ENCODE measurements at regions not wholly inside any gene's neighbourhood (a gene's known extent, or its start where the extent isn't known, plus 50 kb on each side); places are given as distances from the start of the nearest gene placed in this dataset.

GRCh38 chr20:4087923-4088322 lies 60.7 kb upstream of the SMOX start:
- ChIA-PET CTCF (interaction anchor here (1.3 kb wide), 1 partner anchor 62 kb away, joined by 4 read pairs; no protein-coding TSS in a partner anchor), POLR2A (no interaction called here)
- no peak overlapping the region for H3K4me3 ChIP-seq (ENCODE audit: low read depth, low read length)
- TF ChIP-seq, protein P1, sequence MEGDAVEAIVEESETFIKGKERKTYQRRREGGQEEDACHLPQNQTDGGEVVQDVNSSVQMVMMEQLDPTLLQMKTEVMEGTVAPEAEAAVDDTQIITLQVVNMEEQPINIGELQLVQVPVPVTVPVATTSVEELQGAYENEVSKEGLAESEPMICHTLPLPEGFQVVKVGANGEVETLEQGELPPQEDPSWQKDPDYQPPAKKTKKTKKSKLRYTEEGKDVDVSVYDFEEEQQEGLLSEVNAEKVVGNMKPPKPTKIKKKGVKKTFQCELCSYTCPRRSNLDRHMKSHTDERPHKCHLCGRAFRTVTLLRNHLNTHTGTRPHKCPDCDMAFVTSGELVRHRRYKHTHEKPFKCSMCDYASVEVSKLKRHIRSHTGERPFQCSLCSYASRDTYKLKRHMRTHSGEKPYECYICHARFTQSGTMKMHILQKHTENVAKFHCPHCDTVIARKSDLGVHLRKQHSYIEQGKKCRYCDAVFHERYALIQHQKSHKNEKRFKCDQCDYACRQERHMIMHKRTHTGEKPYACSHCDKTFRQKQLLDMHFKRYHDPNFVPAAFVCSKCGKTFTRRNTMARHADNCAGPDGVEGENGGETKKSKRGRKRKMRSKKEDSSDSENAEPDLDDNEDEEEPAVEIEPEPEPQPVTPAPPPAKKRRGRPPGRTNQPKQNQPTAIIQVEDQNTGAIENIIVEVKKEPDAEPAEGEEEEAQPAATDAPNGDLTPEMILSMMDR (IDR thresholded peaks at IDR 0.05; ENCODE audit: insufficient read depth, low read length, missing control alignments) = no peak
- DNase-seq (ENCODE audit: low read depth, low spot score) = no peak

DNA sequence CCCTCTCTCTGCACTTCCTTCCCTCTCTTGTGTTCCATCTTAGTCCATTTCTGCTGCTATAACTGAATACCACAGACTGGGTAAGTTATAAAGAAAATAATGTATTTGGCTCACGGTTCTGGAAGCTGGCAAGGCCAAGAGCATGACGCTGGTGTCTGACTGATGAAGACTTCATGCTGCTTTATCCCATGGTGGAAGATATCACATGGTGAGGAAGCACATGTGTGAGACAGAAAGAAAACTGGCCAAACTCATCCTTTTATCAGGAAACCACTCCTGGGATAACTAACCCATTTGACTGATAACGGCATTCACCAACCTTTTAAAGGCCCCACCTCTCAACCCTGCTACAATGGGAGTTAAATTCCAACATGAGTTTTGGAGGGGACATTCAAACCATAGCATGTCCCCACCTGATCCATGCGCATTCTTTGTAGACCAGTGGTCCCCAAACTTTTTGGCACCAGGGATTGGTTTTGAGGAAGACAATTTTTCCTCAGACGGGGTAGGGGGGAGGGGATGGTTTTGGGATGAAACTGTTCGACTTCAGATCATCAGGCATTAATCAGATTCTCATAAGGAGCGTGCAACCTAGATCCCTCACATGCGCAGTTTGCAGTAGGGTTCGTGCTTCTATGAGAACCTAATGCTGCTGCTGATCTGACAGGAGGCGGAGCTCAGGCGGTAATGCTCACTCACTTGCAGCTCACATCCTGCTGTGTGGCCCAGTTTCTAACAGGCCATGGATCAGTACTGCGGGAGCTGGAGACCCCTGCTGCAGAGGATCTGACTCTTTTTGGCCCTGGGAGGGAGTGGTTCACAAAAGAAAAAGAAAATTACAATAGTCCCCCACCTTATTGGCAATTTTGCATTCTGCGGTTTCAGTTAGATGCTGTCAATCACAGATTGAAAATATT lies 61.6 kb upstream of the SMOX start:
- TF ChIP-seq, protein P1 (IDR thresholded peaks at IDR 0.05; ENCODE audit: insufficient read depth, low read length, missing control alignments) = no peak
- no peak for DNase-seq (ENCODE audit: low read depth, low spot score)
- ChIA-PET CTCF (interaction anchor here (1.3 to 5.4 kb wide), 4 partner anchors 15 to 77 kb away, joined by 4 to 99 read pairs (median 38); partner anchors contain the start of gene RNF24), POLR2A (no interaction called here)
- H3K4me3 ChIP-seq (ENCODE audit: low read depth, low read length) = no peak overlapping the region

DNA sequence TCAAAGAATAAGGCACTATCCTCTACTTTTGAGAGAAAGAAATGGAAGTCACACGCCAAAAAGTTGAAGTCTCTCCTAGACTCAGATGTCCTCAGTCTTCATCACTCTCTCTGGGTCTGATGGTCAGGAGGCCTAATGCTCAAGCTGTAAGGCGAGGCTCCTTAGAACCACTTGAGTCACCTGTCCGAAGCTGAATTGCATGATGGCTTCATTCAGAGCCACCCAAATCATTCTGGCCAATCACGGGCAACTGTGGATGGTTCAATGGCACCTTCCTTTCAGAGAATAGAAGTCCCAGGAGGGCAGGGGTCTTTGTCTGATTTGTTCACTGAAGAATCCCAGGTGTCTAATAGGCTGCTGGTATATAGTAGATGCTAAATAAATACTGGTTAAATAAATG lies 63.9 kb upstream of the SMOX start:
- POLR2A ChIA-PET = interaction anchor here (0.9 kb wide), 1 partner anchor 17 kb away, joined by 3 read pairs; no protein-coding TSS in a partner anchor
- CTCF ChIA-PET = interaction anchor here (0.6 to 5.4 kb wide), 44 partner anchors 8 to 408 kb away, joined by 3 to 99 read pairs (median 5); partner anchors contain the start of genes AP5S1 and RNF24
- TF ChIP-seq, protein P1 (IDR thresholded peaks at IDR 0.05; ENCODE audit: insufficient read depth, low read length, missing control alignments) = no peak
- DNase-seq (ENCODE audit: low read depth, low spot score) = no peak
- H3K4me3 ChIP-seq (ENCODE audit: low read depth, low read length) = no peak overlapping the region

DNA sequence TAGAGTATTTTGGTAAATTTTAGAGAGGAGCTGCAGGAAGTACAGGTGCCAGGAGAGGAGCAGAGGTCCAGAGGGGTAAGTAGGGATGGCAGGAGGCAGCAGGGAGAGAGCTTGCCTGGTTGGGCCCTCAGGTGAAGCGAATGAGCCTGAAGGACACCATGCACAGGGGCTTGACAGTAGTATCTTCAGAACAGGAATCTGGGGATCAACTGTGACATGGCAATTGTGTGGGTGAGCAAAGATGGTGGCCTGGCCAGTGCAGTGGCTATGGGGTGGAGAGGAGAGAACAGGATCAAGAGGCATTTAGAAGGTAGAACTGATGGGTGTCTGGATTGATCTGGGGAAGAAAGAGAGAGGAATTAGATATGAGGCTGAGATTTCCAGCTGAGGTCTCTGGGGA lies 64.5 kb upstream of the SMOX start:
- no peak overlapping the region for H3K4me3 ChIP-seq (ENCODE audit: low read depth, low read length)
- TF ChIP-seq, protein P1 (IDR thresholded peaks at IDR 0.05; ENCODE audit: insufficient read depth, low read length, missing control alignments) = no peak
- POLR2A ChIA-PET = no interaction called here
- CTCF ChIA-PET = interaction anchor here (0.7 to 5.4 kb wide), 30 partner anchors 8 to 332 kb away, joined by 3 to 99 read pairs (median 4); partner anchors contain the start of genes AP5S1 and RNF24
- DNase-seq (ENCODE audit: low read depth, low spot score) = no peak

GRCh38 chr20:4083098-4083865 lies 65.3 kb upstream of the SMOX start:
- TF ChIP-seq, protein P1 (IDR thresholded peaks at IDR 0.05; ENCODE audit: insufficient read depth, low read length, missing control alignments) = no peak
- ChIA-PET CTCF (interaction anchor here (0.9 to 5.4 kb wide), 18 partner anchors 9 to 331 kb away, joined by 3 to 99 read pairs (median 4); partner anchors contain the start of genes AP5S1 and RNF24), POLR2A (interaction anchor here (0.6 kb wide), 1 partner anchor 41 kb away, joined by 3 read pairs; no protein-coding TSS in a partner anchor)
- no peak overlapping the region for H3K4me3 ChIP-seq (ENCODE audit: low read depth, low read length)
- no peak for DNase-seq (ENCODE audit: low read depth, low spot score)
